SIG-M5 treated with dmso at 0.1 percent for 504 hours (cell line): ENCODE measurements at regions not wholly inside any gene's neighbourhood (a gene's known extent, or its start where the extent isn't known, plus 50 kb on each side); places are given as distances from the start of the nearest gene placed in this dataset.
A peak's percentile ranks its signal among the peaks of the same experiment; 100 is the strongest.

ENCODE experiments used
- DNase-seq: peaks from one replicate; lab custom pipeline; 2025; ENCODE audit not compliant: unreplicated experiment; lab: John Stamatoyannopoulos, UW

- DNase-seq, result no peak
Measured at GRCh38 chr7:125169088-125169487, 239.5 kb upstream of the POT1 start.

DNA sequence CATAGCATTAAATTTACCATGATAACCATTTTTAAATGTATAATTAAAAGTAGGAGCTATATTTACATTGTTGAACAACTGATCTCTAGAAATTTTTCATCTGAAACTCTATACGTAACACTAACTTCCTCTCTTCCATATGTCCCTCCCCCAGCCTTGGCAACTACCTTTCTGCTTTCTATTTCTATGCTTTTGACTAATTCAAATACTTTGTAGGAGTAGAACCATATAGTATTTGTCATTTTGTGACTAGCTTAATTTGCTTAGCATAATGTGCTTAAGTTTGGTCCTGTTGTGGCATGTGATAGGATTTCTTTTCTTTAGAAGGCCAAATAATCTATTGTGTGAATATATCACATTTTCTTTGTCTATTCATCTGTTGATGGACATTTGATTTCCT, 225.3 kb upstream of the POT1 start:
- no peak for DNase-seq

GRCh38 chr7:125149151-125149550, 219.5 kb upstream of the POT1 start:
- DNase-seq, result no peak

DNA sequence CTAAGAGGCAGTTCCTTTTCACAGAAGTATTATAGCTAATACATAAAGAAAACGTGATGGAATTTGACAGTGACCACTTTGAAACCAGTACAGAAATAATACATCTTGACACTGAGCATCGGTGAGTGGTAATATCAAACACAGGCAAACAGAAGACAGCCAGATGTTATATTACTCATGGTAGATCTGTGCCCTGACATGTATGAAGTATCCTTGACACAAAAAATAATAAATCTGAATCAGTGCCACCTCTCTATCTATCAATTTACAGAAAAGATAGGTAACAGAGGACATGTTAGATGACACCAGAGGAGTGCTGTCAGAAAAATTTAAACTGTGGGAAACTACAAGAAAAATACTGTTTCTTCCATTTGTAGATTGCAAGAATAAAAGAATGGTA, 217.4 kb upstream of the POT1 start:
- no peak for DNase-seq

DNA sequence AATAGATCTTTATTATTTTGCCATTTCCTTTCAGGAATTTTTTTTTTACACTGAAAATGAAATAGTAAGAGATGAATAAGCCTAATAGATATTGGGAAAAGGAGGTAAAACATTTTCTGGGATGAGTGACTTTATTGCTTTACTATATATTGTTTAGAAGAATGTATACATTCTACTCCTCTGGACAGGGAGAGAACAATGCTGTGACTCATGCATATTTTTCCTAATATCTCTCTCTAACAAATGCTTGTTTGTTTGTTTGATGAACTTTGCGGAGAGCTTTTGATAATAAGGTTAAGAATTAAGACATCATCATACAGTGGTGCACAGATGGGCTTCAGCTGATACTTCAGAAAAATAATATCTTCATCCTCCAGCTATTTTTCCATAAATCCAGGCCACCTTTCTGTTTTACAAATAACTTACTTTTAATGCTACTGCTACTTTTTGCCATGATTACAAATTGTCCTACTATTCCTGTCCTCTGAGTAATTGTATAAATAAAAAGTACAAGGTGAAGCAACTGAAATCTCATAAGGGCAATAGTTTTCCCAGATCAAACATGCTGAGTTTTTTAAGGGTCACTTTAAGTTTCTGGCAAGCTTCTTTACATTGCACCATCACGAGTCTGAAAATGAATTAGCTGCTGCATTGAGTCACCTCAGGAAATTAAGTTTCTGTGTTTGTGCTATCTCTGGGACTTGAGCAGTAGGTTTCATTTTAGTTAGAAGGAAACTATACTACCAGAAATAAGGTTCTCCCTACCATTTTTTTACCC, 207.3 kb upstream of the POT1 start:
- no peak for DNase-seq

- no peak for DNase-seq
Measured at GRCh38 chr7:125136341-125136740, 206.7 kb upstream of the POT1 start.

DNA sequence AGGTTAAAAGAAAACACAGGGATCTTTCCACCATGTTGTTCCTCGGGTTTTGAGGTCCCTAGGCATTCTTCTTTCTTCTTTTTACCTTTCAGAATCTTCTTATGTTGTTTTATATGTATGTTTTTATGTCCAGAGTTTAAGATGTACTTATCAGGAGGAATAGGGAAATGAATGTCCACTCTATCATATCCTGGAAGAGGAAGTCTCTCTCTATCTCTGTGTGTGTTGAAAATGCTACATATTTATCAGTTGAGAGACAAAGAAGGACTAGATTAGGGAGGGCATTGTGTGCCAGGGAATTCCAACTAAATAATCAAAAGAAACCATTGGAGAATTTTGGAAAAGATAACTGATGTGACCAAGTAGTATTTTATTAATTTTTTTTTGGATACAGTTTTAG, 200.5 kb upstream of the POT1 start:
- no peak for DNase-seq

- DNase-seq, result no peak
Measured at GRCh38 chr7:125127304-125127703, 197.7 kb upstream of the POT1 start.

- DNase-seq, result no peak
Measured at GRCh38 chr7:125126376-125126775, 196.8 kb upstream of the POT1 start.

DNA sequence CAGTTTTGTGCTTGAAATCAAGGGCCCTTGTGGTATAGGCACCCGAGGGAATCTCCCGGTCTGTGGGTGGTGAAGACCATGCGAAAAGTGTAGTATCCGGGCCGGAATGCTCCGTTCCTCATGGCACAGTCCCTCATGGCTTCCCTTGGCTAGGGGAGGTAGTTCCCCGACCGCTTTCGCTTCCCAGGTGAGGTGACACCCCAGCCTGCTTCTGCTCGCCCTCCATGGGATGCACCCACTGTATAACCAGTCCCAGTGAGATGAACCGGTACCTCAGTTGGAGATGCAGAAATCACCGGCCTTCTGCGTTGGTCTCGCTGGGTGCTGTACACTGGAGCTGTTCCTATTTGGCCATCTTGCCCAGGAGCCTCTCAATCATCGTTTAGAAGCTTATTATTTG, 195.7 kb upstream of the POT1 start:
- DNase-seq, result no peak

DNA sequence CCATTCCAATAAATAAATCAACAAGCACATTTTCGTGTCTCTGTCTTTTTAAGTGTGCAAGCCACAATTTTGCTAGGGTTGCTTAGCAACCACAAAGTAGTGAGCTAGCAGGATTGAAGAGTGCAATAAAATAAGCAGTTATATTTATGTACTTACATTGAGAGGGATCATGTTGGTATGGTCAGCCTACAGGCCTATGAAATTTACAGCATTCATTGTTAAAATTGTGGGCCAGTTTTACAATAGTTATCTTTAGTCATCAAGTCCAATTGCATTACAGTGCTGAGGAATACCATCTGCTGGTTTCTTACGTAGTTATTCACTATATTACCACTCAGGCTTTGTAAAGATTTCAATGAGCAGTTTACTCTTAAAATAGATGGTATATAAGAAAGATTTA, 192.5 kb upstream of the POT1 start:
- no peak for DNase-seq

GRCh38 chr7:125119559-125120115, 190.0 kb upstream of the POT1 start:
- no peak for DNase-seq

GRCh38 chr7:125118444-125118843, 188.8 kb upstream of the POT1 start:
- DNase-seq, result no peak

- DNase-seq, result no peak
Measured at GRCh38 chr7:125112850-125113249, 183.2 kb upstream of the POT1 start.

DNA sequence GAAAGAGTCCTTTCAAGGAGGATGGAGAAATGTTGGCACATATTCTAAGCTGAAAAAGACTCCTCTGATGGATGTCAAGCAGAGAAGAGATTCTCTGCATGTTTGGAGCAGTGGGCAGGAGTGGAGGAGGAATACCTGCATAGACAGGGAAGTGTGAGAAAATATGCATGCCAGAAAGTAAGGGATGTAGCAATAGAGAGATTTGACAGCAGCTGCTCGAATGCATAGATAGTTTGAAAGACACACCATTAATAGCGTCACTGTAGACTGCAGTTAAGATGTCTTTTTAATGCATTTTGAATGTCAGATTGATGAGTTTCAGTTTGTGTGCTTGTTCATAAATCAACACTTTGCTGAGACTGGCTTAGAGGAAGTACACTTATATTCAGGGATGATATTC, 169.9 kb upstream of the POT1 start:
- no peak for DNase-seq

DNA sequence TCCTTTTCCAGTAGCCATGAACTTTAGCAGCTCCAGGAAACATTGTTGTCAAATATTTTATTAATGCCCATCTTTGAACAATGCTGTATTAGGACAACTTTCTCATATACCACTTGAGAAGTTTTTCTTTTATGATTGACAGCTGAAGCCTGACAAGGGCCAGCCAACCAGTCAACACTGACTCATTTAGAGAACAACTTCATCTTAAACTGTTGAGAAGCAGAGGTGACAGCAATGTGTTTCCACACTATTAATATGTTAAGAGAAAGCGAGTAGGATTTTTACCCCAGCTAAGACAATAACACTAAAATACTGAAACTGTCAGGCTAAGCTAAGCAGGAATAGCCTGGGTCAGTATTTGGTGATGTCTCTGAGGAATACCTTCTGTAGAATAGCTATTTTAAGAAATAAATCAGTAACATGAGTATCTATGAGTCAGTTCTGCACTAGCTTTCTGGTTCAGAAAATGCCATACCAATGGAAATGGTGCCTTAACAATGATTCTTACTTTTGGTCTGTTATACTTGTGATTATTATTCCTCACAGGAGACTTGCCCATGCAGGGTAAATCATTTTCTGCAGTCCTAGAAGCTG, 168.8 kb upstream of the POT1 start:
- DNase-seq, result no peak

GRCh38 chr7:125090596-125090995, 161.0 kb upstream of the POT1 start:
- no peak for DNase-seq

- DNase-seq, result no peak
Measured at GRCh38 chr7:125089171-125089570, 159.5 kb upstream of the POT1 start.

DNA sequence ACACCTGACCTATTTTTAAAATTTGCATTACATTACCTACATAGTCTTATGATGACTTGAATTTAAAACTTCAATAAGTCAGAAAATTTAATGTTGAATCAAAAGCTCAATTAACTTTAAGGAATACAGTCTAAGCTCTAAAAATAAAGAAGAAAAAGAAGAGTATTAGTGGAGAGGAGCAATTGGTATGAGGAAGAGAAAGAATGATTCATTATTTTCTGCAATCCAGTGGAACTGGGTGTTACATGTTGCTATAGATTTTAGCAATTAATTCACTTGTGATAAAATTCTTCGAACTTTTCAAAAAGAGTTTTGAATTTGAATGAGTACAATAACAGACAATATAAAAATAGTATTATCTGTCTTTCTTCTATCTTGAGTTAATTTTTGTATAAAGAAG, 158.9 kb upstream of the POT1 start:
- no peak for DNase-seq

DNA sequence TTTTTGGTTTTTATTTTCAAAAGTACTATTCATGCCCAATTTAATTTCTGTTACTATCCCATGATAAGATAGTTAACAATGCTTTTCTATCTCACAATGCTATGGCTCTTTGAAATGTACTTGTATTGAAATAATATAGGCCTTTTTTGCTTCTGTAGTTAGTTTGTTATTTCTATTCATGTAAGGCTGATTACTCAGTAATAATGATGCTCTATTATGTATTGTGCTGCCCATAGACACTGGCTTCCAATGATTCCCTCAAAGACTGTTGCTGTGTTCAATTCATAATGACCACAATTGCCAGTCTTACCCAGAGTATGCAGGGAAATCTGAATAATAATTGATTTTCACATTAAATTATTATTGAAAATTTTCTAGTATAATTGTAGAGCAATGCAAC, 155.5 kb upstream of the POT1 start:
- no peak for DNase-seq

- no peak for DNase-seq
Measured at GRCh38 chr7:125084196-125084595, 154.6 kb upstream of the POT1 start.

DNA sequence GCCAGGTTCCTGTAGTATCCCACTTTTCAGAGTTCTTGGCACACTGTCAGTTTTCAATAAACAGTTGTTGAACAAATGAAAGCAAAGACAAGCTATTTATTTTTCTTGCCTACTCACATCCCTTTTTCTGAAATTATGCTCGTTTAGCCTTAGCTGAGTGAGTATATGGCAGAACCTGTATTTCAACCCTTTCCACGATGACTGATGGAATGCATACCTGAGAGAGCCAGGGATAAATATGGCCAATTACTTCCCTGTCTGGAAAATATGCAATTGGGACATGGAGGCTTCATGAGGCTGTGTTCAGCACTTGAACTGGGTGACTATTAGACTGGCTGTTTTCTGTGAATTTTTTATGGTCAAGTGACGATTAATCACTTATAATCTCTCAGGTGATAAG, 144.5 kb upstream of the POT1 start:
- DNase-seq, result peak; percentile 4

GRCh38 chr7:125065546-125065945, 135.9 kb upstream of the POT1 start:
- no peak for DNase-seq
